ENCODE measurements at regions not wholly inside any gene's neighbourhood (a gene's known extent, or its start where the extent isn't known, plus 50 kb on each side); places are given as distances from the start of the nearest gene placed in this dataset.

- Histone ChIP-seq H3K27me3 (ENCODE audit: low read length) (peaks cover 8% of the 10 kb centered on the region), H3K79me2 (ENCODE audit: low read length) (no peaks in the 10 kb centered on the region), H3K9me3 (ENCODE audit: low read length) (no peaks in the 10 kb centered on the region), H3K27ac (ENCODE audit: low read length) (no peak overlapping the region), H4K20me1 (ENCODE audit: low read length) (no peaks in the 10 kb centered on the region), H3K4me3 (ENCODE audit: low read length) (no peak overlapping the region), H3K36me3 (ENCODE audit: low read depth, low read length) (no peaks in the 10 kb centered on the region), H3K9ac (ENCODE audit: low read length) (no peak overlapping the region), H3K4me1 (ENCODE audit: insufficient read depth, low read length) (no peaks in the 10 kb centered on the region), H3K9me2 (replicated peaks; ENCODE audit: low read length) (no peaks in the 10 kb centered on the region), H2AFZ (ENCODE audit: low read length) (no peak overlapping the region), H3K4me2 (ENCODE audit: low read length) (no peak overlapping the region), H3F3A (ENCODE audit: low read length, unreplicated experiment) (no peaks in the 10 kb centered on the region)
- CTCF ChIA-PET, result no interaction called here
- BruUV-seq (replicated peaks), result no TSS peak
- POLR2A ChIA-PET (ENCODE audit: unreplicated experiment), result no interaction called here
- intact Hi-C loops (cut with micrococcal nuclease), result no loop called here
- no peak for TF ChIP-seq CTCF (conservative IDR thresholded peaks at IDR 0.05; ENCODE audit: low read depth, low read length)
- TF ChIP-seq EZH2phosphoT487 (IDR thresholded peaks at IDR 0.05; ENCODE audit: borderline replicate concordance, low read length), result no peak
- TF ChIP-seq EZH2 (IDR thresholded peaks at IDR 0.05; ENCODE audit: low read length, unreplicated experiment), result no peak
- no peak for ATAC-seq
- DNase-seq, result no peak
Measured at GRCh38 chr10:6649903-6650302, 69.8 kb upstream of the PRKCQ start.

- Histone ChIP-seq H4K20me1 (ENCODE audit: low read length) (no peaks in the 10 kb centered on the region), H3K79me2 (ENCODE audit: low read length) (no peaks in the 10 kb centered on the region), H3K9ac (ENCODE audit: low read length) (no peak overlapping the region), H3F3A (ENCODE audit: low read length, unreplicated experiment) (no peaks in the 10 kb centered on the region), H3K4me1 (ENCODE audit: insufficient read depth, low read length) (no peaks in the 10 kb centered on the region), H3K9me3 (ENCODE audit: low read length) (no peaks in the 10 kb centered on the region), H3K36me3 (ENCODE audit: low read depth, low read length) (no peaks in the 10 kb centered on the region), H3K4me2 (ENCODE audit: low read length) (no peak overlapping the region), H3K4me3 (ENCODE audit: low read length) (no peak overlapping the region), H3K9me2 (replicated peaks; ENCODE audit: low read length) (no peaks in the 10 kb centered on the region), H3K27ac (ENCODE audit: low read length) (no peak overlapping the region), H2AFZ (ENCODE audit: low read length) (no peak overlapping the region), H3K27me3 (ENCODE audit: low read length) (peaks cover 9% of the 10 kb centered on the region)
- no peak for DNase-seq
- TF ChIP-seq CTCF (conservative IDR thresholded peaks at IDR 0.05; ENCODE audit: low read depth, low read length) (no peak), EZH2 (IDR thresholded peaks at IDR 0.05; ENCODE audit: low read length, unreplicated experiment) (no peak), EZH2phosphoT487 (IDR thresholded peaks at IDR 0.05; ENCODE audit: borderline replicate concordance, low read length) (no peak)
- ChIA-PET CTCF (no interaction called here), POLR2A (ENCODE audit: unreplicated experiment) (no interaction called here)
- no TSS peak for BruUV-seq (replicated peaks)
- intact Hi-C loops (cut with micrococcal nuclease), result no loop called here
- ATAC-seq, result no peak
Measured at GRCh38 chr10:6648894-6649720, 69.0 kb upstream of the PRKCQ start.

GRCh38 chr10:6647811-6648526 is 67.9 kb upstream of the PRKCQ start:
- Histone ChIP-seq H3K9me2 (replicated peaks; ENCODE audit: low read length) (no peaks in the 10 kb centered on the region), H3K9ac (ENCODE audit: low read length) (no peak overlapping the region)

More at GRCh38 chr10:6647811-6648526, 67.9 kb upstream of the PRKCQ start:
- Histone ChIP-seq H3K4me1 (ENCODE audit: insufficient read depth, low read length) (no peaks in the 10 kb centered on the region), H3K27ac (ENCODE audit: low read length) (no peak overlapping the region), H3K36me3 (ENCODE audit: low read depth, low read length) (no peaks in the 10 kb centered on the region), H3K4me2 (ENCODE audit: low read length) (no peak overlapping the region), H3K79me2 (ENCODE audit: low read length) (no peaks in the 10 kb centered on the region), H4K20me1 (ENCODE audit: low read length) (no peaks in the 10 kb centered on the region), H3K9me3 (ENCODE audit: low read length) (no peaks in the 10 kb centered on the region), H2AFZ (ENCODE audit: low read length) (no peak overlapping the region), H3K27me3 (ENCODE audit: low read length) (peaks cover 9% of the 10 kb centered on the region), H3K4me3 (ENCODE audit: low read length) (no peak overlapping the region), H3F3A (ENCODE audit: low read length, unreplicated experiment) (no peaks in the 10 kb centered on the region)
- no peak for ATAC-seq
- no TSS peak for BruUV-seq (replicated peaks)
- CTCF ChIA-PET, result no interaction called here
- peak; percentile 29 for DNase-seq
- POLR2A ChIA-PET (ENCODE audit: unreplicated experiment), result no interaction called here
- intact Hi-C loops (cut with micrococcal nuclease), result no loop called here
- TF ChIP-seq CTCF (conservative IDR thresholded peaks at IDR 0.05; ENCODE audit: low read depth, low read length) (peak; percentile 49), EZH2 (IDR thresholded peaks at IDR 0.05; ENCODE audit: low read length, unreplicated experiment) (no peak)
